Occipital lobe (tissue), 1 donor: ENCODE measurements at regions not wholly inside any gene's neighbourhood (a gene's known extent, or its start where the extent isn't known, plus 50 kb on each side); places are given as distances from the start of the nearest gene placed in this dataset.
"Not testable (repeated sequence)": the region's sequence is repeated elsewhere in the genome, so short reads cannot be mapped to it uniquely, and the experiment has no call there.

Experiments
- DNase-seq: peaks from one replicate; lab custom pipeline; 2025; lab: John Stamatoyannopoulos, UW

DNA sequence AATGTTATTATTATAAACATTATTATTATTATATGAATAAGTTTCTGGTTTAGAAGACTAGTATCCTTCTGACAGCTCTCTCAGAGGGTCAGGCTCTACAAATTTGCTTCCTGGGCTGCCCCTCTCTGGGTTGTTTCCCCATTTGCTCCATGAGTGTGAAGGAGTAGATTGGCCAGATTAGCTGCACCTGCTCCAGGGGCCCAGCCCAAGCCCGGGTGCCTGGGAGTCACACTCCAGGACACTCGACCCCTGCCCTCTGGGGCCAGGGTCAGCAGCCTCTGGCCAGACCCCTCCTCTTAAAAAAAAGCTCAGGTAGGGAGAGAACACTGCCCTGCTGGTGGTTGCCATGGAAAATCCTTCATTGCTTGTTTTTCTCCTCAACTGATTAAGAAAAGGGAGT, 169.0 kb upstream of the FOXD4L5 start:
- not testable (repeated sequence) for DNase-seq

DNA sequence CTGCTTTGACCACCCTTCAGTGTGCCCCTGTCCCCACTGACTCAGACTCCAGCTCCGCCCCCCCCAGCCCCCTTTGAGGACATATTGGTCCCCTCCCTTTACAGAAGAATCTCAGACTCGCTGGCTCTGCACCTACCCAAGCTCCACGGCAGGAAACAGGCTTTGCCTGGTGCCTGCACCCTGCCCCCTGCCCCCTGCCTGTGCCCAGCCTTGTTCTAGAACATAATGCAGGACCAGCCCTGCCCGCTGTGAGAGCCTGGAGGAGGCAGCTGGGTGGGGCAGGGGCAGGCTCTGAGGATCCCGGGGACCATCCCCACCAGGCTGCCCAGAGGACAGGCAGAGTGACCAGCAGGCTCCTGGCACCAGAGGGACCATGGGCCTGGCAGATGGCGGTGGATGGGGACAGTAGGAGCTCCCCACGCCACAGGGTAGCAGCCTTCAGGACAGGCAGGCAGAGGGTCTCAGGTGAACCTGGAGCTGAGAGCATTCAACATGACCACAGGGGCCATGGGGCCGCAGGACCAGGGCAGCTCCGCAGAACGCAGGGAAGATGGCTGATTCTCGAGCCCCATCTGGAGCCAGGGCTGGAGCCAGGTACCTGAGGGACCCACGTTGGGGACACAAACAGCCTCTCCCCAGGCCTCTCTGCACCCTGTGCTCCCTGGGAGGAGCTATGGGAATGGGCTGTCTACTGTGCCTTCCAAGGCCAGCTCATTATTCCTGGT, 165.0 kb upstream of the FOXD4L5 start:
- DNase-seq: not testable (repeated sequence)

DNA sequence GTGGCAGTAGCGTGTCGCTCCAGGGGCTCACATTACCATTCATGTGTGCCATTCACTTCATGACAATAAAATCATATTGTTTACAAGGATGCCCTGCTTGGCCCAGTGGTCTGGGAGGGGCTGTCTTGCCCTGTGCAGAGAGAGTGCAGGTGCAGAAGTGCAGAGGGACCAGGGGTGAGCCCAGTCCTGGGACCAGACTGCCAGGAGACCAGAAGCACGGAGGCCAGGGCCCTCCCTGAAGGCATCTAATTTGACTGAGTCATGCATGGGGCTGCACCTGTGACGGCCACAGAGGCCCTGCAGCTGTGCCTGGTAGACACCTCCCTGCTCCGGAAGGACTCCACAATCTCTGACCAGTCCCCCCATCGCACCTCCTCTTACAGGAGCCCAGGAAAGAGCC, 164.4 kb upstream of the FOXD4L5 start:
- DNase-seq: no peak

DNA sequence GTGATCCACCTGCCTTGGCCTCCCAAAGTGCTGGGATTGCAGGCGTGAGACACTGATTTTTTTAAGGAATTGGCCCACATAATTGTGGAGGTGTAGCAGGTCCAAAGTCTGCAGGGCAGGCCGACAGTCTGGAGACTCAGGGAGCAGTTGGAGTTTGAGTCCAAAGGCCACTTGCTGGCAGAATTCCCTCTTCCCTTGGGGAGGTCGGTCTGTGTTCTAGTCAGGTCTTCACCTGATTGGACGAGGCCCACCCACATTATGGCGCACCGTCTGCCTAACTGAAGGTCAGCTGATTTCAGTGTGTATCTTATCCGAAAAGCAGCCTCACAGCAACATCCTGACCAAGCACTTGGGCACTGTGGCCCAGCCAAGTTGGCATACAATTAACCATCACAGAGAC, 162.1 kb upstream of the FOXD4L5 start:
- DNase-seq: not testable (repeated sequence)

DNA sequence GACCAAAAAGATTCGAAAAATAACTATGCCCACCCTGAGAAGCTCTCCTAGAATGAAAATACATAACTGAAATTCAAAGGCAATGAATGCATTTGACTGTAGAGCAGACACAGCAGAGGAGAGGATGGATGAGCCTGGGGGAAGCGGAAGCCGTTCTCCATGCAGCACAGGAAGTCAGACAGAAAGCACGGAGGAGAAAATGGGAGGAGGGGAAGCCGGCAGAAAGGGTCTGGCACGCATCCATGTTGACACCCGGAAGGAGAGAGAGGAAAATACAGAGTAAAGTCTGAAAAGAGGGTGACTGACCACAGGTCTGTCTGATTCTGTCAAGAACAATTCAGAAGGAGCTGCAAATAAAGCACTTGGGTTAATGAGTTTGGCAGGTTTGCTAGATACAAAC, 161.0 kb upstream of the FOXD4L5 start:
- not testable (repeated sequence) for DNase-seq

DNA sequence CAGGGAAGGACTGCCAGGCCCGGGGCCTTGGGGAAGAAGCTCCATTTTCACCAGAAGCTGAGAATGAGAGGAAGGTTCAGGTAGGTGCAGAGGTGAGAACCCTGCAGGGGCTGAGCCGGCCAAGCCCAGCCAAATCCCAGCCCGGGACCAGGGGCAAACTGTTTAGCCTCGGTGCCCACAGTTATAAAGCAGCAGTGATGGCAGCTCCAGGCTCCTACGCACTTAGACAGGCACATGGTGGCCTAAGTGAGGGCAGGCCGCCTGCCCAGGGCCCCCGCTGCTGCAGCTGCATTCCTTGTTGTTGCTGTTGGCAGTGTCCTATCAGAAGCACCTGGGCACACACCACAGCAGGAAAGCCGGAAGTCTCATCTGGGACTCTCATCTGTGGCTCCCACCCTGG, 159.9 kb upstream of the FOXD4L5 start:
- DNase-seq: no peak

DNA sequence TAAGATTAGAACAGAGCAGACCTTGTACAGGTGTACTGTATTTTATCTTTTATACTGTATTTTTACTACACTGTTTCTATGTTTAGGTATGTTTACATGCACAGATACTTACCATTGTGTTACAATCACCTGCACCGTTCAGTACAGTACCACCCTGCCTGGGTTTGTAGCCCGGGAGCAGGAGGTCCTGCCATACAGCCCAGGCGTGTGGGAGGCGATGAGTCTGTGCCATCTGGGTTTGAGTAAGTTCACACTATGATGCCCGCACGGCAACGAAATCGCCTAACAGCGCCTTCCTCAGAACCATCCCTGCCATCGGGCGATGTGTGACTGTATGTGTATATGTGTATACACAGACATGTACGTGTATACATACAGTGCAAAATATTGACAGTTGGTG, 157.1 kb upstream of the FOXD4L5 start:
- not testable (repeated sequence) for DNase-seq

DNA sequence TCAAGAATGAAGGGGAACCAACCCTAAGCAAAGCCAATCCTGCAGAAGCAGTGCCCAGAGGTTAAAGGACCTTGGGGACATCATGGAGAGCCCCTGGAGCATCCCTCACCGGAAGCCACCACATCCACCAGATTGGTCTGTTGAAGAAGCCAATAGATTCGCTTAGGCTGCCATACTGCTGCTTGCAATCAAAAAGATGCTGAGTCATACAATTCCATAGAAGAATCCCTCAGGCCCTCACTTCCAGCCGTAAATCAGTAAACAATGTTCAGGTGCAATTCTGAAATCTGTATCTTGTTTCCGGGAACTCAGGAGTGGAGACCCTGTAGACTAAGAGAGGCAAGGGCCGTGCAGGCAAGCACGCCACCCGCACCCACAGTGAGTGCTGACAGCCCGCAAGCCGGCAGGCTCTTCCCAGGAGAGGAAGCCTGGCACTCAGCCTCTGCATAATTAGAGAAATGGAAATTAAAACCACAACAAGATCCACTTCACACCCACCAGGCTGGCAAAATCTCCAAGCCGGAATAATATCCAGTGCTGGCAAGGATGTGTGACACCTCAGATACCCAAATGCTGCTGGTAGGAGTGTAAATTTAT, 156.4 kb upstream of the FOXD4L5 start:
- DNase-seq: peak; percentile 5

DNA sequence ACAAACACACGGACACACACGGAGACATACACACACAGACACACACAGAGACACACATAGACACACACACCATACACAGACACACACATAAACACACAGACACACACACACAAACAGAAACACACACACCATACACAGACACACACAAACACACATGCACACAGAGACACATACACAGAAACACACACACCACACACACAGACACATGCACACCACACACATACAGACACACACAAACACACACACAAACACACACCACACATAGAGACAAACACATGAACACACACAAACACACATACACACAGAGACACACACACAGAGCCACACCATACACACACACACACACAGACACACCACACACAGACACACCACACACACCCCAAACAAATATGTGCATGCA, 152.7 kb upstream of the FOXD4L5 start:
- DNase-seq: no peak

DNA sequence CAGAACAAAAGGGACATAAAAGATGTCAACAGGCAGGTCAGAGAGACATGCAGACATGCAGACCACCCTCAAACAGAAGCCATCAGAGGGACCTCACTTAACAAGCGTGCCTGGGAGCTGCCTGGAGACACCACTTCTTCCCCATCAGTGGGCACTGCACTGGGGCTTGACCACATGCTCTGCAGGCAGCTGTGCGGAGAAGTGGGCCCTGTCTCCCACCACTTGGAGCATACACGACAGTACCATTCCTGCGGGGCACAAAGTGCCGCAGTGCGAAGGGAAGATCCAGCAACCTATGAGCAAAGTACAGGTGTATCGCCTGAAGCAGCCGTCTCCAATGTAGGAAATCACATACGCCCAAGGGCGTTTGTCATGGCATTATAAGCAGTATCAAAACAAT, 150.5 kb upstream of the FOXD4L5 start:
- no peak for DNase-seq

DNA sequence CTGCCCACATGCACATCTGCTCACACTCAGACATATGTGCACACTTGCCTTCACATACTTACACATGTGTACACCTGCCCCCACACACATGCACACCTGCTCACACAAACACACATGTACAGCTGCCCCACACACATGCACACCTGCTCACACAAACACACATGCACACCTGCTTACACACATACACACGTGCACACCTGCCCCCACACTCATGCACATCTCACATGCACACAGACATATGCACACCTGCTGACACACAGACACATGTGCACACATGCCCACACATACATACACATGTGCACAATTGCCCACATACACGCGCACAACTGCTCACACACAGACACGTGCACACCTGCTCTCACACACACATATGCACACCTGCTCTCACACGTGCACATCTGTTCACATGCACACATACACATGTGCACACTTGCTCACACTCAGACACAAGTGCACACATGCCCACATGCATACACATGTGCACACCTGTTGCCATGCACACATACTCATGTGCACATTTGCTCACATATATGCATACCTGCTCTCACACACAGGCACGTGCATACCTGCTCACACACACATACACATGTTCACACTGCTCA, 147.8 kb upstream of the FOXD4L5 start:
- no peak for DNase-seq

DNA sequence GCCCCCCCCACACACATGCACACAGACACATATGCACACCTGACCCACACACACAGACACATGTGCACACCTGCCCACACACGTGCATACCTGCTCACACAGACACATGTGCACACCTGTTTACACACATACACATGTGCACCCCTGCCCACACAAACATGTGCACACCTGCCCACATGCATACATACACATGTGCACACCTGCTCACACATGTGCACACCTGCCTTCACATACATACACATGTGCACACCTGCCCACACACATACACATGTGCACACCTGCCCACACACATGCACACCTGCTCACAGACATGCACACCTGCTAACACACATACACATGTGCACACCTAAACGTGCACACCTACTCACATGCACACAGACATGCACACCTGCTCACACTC, 147.0 kb upstream of the FOXD4L5 start:
- DNase-seq: no peak

DNA sequence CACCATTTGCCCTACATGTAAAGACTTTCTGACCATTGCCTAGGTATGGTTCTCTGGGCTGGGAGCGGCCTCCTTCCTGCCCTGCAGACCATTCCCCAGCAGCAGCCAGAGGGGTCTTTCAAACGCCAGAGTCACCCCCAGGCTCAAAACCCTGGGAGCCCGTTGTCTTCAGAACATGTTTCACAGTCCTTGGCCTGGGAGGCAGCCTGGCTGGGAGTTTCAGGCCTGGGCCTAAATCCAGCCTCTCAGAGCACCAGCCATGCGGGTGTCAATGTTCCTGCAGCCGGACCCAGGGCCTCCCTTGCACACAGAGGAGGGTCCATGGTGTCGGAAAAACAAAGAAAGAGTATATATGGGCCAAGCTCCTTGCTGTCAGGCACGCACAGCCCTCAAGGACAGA, 145.2 kb upstream of the FOXD4L5 start:
- DNase-seq: no peak

DNA sequence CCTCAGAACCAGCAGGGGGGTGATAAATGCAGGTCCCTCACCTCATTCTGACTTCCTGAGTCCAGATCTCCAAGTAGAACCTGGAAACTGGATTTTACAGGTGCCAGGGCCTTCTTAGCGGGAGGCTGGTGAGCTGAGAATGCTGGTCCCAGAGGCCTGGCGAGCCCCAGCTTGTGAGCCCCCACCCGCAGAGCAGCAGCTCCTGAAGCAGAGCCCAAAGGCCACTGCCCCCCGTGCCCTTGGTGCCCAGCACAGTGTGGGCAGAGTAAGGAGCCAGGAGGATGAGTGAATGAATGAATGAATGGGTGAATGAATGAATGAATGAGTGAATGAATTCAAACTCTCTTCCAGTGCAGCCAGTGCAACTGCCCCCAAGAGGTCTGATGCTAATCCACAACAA, 142.4 kb upstream of the FOXD4L5 start:
- DNase-seq: not testable (repeated sequence)

DNA sequence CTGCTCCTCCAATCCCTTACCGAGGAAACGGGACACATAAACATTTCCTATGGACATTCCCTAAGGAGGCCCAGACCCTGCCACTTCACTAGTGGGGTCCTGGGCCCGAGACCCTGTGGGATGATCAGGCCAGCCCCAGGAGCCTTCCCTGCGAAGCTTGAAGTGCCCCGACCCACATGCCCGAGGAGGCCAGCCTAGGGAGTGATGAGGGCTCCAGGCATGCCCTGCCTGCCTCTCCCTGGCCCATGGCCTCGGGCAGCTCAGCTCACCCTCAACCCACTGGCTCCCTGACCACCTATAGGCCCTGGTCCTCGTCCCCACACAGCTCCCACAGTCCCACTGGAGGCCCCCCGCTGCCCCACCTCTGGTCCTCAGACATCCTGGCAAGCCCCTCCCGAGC, 141.8 kb upstream of the FOXD4L5 start:
- not testable (repeated sequence) for DNase-seq

DNA sequence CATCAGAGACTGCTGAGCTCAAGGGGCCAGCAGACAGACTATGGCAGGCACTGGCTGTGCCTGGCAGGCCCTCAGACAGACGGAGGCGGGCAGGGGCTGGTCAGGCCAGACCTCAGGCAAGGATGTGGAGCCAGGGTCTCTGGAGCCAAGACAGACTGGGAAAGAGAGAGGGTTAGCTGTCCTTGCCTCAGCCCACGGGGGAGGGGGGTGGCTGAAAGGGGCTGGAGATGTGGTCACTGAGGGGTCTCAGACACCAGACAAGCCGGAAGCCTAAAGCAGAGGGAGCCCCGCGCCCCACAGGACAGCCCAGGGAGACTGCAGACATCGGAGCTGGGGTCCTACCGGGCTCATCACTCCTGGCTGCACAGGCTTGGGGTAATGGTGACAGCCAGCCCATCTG, 141.2 kb upstream of the FOXD4L5 start:
- no peak for DNase-seq

DNA sequence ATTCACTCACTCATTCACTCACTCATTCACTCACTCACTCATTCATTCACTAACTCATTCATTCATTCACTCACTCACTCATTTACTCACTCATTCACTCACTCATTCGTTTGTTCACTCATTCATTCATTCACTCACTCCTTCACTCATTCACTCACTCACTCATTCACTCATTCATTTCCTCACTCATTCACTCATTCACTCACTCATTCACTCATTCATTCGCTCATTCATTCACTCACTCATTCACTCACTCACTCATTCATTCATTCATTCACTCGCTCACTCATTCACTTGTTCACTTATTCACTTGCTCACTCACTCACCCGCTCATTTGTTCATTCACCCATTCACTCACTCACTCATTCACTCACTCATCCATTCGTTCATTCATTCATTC, 140.2 kb upstream of the FOXD4L5 start:
- not testable (repeated sequence) for DNase-seq

DNA sequence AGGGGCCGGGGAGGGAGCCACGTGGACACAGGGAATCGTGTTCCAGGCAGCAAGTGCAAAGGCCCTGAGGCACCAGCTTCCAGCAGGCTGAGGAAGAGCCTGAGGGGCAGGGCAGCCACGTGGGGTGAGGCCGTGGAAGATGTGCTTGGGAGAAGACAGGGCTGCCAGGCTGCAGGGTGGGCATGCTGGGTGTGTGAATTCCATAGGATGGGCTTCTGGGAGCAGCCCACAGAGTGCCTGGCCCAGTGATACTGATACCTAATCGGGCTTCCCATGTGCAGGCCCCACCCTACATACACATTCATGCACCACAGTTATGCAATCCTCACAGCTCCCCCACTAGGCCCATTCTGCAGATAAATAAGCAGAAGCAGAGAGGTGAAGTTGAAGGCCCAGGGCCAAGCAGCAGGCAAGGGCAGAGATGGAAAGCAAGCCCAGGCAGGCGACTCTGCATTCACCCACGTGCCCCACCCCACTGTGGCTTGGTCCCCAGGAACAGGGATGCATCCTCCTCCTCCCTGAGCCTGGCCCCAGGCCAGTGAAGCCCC, 139.5 kb upstream of the FOXD4L5 start:
- not testable (repeated sequence) for DNase-seq

DNA sequence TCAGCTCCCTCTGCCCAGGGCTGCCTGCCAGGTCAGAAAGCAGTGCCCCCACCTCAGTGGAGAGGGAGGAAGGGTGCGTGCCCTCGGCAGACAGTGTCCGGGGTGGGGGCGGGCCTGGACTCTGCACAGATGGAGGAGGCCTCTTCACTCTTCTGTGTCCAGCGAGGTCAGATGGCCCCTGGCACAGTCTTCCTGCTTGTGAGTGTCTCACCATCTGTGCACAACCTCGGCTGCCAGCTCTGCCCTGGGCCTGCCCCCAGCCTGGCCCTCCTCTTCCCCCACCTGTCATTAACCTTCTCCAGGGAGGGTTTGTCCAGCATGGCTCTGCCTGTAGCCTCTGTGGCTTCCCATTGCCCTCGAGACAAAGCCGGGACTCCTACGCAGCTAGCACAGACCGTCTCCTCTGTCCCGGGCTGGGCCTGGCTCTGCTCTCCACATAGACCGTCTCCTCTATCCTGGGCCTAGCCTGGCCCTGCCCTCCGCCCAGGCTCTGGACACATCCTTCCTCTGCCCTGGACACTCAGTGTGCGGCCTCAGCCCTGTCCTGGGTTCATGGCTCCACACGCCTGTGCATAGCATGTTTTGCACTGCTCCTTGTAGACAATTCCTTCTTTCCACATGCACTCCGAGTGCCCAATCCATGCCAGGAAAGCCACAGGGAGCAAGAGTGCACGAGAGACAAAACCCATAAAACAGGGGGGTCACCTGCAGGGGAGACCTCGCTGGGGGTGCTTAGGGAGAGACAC, 138.9 kb upstream of the FOXD4L5 start:
- DNase-seq: not testable (repeated sequence)

DNA sequence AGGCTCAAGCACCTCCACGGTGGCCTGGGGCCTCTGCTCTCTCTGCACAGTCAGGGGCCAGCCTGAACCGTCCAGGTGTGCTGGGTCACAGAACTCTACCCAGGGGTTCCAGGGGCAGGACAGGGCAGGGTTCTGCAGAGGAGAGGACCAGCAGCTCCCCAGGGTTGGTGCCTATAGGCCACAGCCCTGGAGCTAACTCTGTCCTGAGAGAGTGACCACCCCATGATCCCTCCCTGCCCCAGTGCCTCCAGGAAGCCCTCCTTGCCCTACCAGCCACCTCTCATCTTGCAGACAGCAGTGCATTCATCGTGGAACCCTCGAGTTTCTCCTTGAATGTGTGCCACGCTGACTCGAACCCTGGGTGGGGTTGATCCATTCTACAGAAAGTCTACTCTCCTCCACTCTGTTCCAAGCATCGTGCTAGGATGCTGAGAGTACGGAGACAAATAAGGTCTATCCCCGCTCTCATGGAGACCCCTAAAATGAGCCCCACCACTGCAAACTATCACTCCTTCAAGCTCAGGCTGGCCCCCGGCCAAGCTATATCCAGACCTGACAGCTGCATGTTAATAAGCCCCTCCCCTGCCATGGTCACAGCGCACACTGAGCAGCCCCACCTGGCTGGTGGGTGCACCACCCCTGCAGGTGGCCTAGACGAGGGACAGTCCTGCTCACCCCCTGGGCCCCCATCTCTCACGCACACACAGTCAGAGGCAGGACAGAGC, 138.1 kb upstream of the FOXD4L5 start:
- not testable (repeated sequence) for DNase-seq

DNA sequence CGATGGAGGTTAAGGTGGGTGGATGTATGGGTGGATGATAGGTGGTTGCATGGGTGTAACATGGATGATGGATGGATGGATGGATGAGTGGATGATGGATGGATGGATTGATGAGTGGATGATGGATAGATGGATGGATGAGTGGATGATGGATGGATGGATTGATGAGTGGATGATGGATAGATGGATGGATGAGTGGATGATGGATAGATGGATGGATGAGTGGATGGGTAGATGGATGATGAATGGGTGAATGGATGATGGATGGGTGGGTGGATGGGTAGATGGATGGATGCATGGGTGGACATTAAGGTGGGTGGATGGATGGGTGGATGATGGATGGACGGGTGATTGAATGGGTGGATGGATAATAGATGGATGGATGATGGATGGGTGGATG, 136.5 kb upstream of the FOXD4L5 start:
- not testable (repeated sequence) for DNase-seq
